OCI-LY3 (cell line): ENCODE measurements at regions not wholly inside any gene's neighbourhood (a gene's known extent, or its start where the extent isn't known, plus 50 kb on each side); places are given as distances from the start of the nearest gene placed in this dataset.

ENCODE experiments used
- H2AFZ ChIP-seq: fragments of 200-600, 300-600 bp; shearing (Covaris generic); 2 replicates; pipeline ENCODE4 v1.6.0; 2014; ENCODE audit warnings: antibody characterized with exemption, low read depth, low read length
- H3K27ac ChIP-seq: fragments of 200-600, 300-600 bp; sonication (generic); 2 replicates; pipeline ENCODE4 v1.5.1; 2014; ENCODE audit warnings: mild to moderate bottlenecking, low read length, moderate library complexity, mixed read lengths
- H3K27me3 ChIP-seq: fragments of 200-600, 300-600 bp; sonication (generic); 2 replicates; pipeline ENCODE4 v1.6.1; 2014; ENCODE audit warnings: low read depth, low read length, mixed read lengths
- H3K36me3 ChIP-seq: fragments of 200-600, 300-600 bp; sonication (generic); replicated peaks from 2 replicates; pipeline ENCODE3; 2014; ENCODE audit warnings: low read depth, low read length, mixed read lengths
- H3K4me1 ChIP-seq: fragments of 300-600, 200-600 bp; sonication (generic); 2 replicates; pipeline ENCODE4 v1.6.1; 2014; ENCODE audit warnings: low read length, mixed read lengths
- H3K4me2 ChIP-seq: fragments of 200-600, 300-600 bp; sonication (generic); 2 replicates; pipeline ENCODE4 v1.6.1; 2014; ENCODE audit warnings: low read length, mixed read lengths
- H3K4me3 ChIP-seq: fragments of 300-600, 200-600 bp; sonication (generic); 2 replicates; pipeline ENCODE4 v1.5.1; 2014; ENCODE audit warnings: antibody characterized with exemption, mild to moderate bottlenecking, low read length, moderate library complexity
- H3K79me2 ChIP-seq: fragments of 300-600, 200-600 bp; shearing (Covaris generic); 2 replicates; pipeline ENCODE4 v1.6.1; 2014; ENCODE audit warnings: mild to moderate bottlenecking, low read length, mixed read lengths
- H3K9ac ChIP-seq: fragments of 300-600, 200-600 bp; shearing (Covaris generic); 2 replicates; pipeline ENCODE4 v1.6.0; 2014; ENCODE audit warnings: mild to moderate bottlenecking, low read length, moderate library complexity
- H3K9me3 ChIP-seq: fragments of 200-600, 300-600 bp; shearing (Covaris generic); 2 replicates; pipeline ENCODE4 v1.6.1; 2014; ENCODE audit warnings: low read length, mixed read lengths; ENCODE audit not compliant: insufficient read depth
- H4K20me1 ChIP-seq: fragments of 200-600, 300-600 bp; sonication (generic); 2 replicates; pipeline ENCODE4 v1.6.1; 2016; ENCODE audit warnings: low read length, mixed read lengths; ENCODE audit not compliant: insufficient read depth
- CTCF ChIP-seq: fragments of 200-600, 300-600 bp; sonication (generic); IDR thresholded peaks from 2 replicates; pipeline ENCODE4 v1.5.1; 2014; ENCODE audit warnings: antibody characterized with exemption, low read length, low read depth
- EZH2phosphoT487 ChIP-seq: fragments of 200-600 bp; shearing (Covaris generic); IDR thresholded peaks from 2 replicates; pipeline ENCODE4 v1.6.1; 2018; ENCODE audit warnings: antibody characterized with exemption, mixed run types, low read depth

GRCh38 chr3:152656972-152657355 lies 178.0 kb upstream of the P2RY1 start:
- Histone ChIP-seq H3K4me2 (no peak overlapping the region), H2AFZ (no peak overlapping the region), H3K9me3 (peaks cover 9% of the 10 kb centered on the region), H3K9ac (no peak overlapping the region), H3K4me3 (no peak overlapping the region), H4K20me1 (no peaks in the 10 kb centered on the region), H3K27ac (no peak overlapping the region), H3K27me3 (no peaks in the 10 kb centered on the region), H3K79me2 (no peaks in the 10 kb centered on the region), H3K4me1 (no peaks in the 10 kb centered on the region), H3K36me3 (peaks cover 4% of the 10 kb centered on the region)
- no peak for TF ChIP-seq CTCF
- TF ChIP-seq EZH2phosphoT487: no peak

- no peaks in the 10 kb centered on the region for H4K20me1 ChIP-seq
- H2AFZ ChIP-seq: no peak overlapping the region
- no peak overlapping the region for H3K27ac ChIP-seq
- H3K79me2 ChIP-seq: no peaks in the 10 kb centered on the region
- H3K36me3 ChIP-seq: peaks cover 4% of the 10 kb centered on the region
- no peak overlapping the region for H3K4me2 ChIP-seq
- no peaks in the 10 kb centered on the region for H3K27me3 ChIP-seq
- TF ChIP-seq CTCF (no peak), EZH2phosphoT487 (no peak)
- no peak overlapping the region for H3K4me3 ChIP-seq
- H3K9me3 ChIP-seq: peaks cover 15% of the 10 kb centered on the region
- H3K4me1 ChIP-seq: no peaks in the 10 kb centered on the region
- no peak overlapping the region for H3K9ac ChIP-seq
Measured at GRCh38 chr3:152658977-152659720, 175.8 kb upstream of the P2RY1 start.

GRCh38 chr3:152662157-152662556 lies 172.8 kb upstream of the P2RY1 start:
- no peak for TF ChIP-seq EZH2phosphoT487
- TF ChIP-seq CTCF: no peak
- H3K27ac ChIP-seq: no peak overlapping the region
- H3K36me3 ChIP-seq: peaks cover 4% of the 10 kb centered on the region
- H2AFZ ChIP-seq: no peak overlapping the region
- no peak overlapping the region for H3K4me2 ChIP-seq
- H3K9ac ChIP-seq: no peak overlapping the region
- H3K4me3 ChIP-seq: no peak overlapping the region
- H3K27me3 ChIP-seq: no peaks in the 10 kb centered on the region
- H3K79me2 ChIP-seq: no peaks in the 10 kb centered on the region
- no peaks in the 10 kb centered on the region for H3K4me1 ChIP-seq
- no peaks in the 10 kb centered on the region for H4K20me1 ChIP-seq
- H3K9me3 ChIP-seq: peaks cover 15% of the 10 kb centered on the region

GRCh38 chr3:152664766-152665165 lies 170.2 kb upstream of the P2RY1 start:
- Histone ChIP-seq H3K36me3 (peaks cover 4% of the 10 kb centered on the region), H4K20me1 (no peaks in the 10 kb centered on the region), H3K4me3 (no peak overlapping the region), H3K27ac (no peak overlapping the region), H3K79me2 (no peaks in the 10 kb centered on the region), H3K27me3 (no peaks in the 10 kb centered on the region), H3K4me2 (no peak overlapping the region), H2AFZ (no peak overlapping the region), H3K4me1 (peaks cover 9% of the 10 kb centered on the region), H3K9me3 (peaks cover 15% of the 10 kb centered on the region), H3K9ac (no peak overlapping the region)
- TF ChIP-seq EZH2phosphoT487: no peak
- TF ChIP-seq CTCF: no peak
